AG09319 (cell line): ENCODE measurements at regions not wholly inside any gene's neighbourhood (a gene's known extent, or its start where the extent isn't known, plus 50 kb on each side); places are given as distances from the start of the nearest gene placed in this dataset.

Experiments
- DNase-seq: peaks from one replicate; pipeline ENCODE4 v3.0.0-alpha.2; 2010; ENCODE audit warnings: low read depth; ENCODE audit errors: extremely low read depth
- TF ChIP-seq, protein P1 (sequence below): IDR thresholded peaks from 2 replicates; pipeline ENCODE4 v1.5.1; 2011; ENCODE audit warnings: low read depth, mild to moderate bottlenecking, inconsistent platforms, low read length, moderate library complexity

DNA sequence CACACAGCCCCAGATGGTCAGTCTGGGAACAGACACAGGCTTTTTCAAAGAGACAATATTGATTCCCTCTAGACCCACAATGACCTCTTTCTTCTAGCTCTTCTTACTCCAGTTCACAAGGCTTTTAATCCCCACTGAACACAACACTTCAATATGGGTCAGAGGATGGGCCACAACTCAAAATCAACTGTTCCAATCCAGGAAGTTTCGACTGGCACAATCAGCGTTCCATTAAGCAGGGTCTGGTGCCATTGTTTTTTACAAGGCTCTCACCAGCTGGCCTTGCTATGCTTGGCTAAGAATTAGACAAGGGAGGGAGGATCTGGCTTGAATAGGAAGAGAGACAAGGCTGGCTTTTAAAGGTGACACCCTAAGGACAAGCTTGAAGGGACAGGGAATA lies 199.4 kb upstream of the SLC24A2 start:
- TF ChIP-seq, protein P1, sequence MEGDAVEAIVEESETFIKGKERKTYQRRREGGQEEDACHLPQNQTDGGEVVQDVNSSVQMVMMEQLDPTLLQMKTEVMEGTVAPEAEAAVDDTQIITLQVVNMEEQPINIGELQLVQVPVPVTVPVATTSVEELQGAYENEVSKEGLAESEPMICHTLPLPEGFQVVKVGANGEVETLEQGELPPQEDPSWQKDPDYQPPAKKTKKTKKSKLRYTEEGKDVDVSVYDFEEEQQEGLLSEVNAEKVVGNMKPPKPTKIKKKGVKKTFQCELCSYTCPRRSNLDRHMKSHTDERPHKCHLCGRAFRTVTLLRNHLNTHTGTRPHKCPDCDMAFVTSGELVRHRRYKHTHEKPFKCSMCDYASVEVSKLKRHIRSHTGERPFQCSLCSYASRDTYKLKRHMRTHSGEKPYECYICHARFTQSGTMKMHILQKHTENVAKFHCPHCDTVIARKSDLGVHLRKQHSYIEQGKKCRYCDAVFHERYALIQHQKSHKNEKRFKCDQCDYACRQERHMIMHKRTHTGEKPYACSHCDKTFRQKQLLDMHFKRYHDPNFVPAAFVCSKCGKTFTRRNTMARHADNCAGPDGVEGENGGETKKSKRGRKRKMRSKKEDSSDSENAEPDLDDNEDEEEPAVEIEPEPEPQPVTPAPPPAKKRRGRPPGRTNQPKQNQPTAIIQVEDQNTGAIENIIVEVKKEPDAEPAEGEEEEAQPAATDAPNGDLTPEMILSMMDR: no peak
- DNase-seq: no peak

DNA sequence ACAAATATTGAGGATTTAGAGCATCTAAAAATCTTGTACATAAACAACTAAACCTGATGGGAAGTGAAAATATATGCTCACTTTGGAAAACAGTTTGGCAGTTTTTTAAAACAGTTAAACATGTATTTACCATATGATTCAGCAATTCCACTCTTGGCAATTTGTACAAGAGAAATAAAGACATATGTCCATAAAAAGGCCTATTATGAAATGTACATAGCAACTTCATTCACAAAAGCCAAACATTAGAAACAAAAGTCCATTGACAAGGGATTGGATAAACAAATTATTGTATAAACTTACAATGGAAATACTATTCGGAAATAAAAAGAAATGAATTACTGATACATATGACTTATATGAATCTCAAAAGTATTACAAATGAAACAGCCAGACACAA lies 196.2 kb upstream of the SLC24A2 start:
- TF ChIP-seq, protein P1: no peak

DNA sequence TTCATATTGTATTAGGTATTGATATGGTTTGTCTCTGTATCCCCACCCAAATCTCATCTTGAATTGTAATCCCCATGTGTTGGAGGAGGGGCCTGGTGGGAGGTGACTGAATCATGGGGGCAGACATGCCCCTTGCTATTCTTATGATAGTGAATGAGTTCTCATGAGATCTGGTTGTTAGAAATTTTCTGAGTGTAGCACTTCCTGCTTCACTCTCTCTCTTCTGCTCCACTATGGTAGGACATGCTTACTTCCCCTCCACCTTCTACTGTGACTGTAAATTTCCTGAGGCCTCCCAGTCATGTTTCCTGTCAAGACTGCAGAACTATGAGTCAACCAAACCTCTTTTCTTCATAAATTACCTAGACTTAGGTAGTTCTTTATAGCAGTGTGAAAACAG lies 187.4 kb upstream of the SLC24A2 start:
- DNase-seq: no peak
- TF ChIP-seq, protein P1: no peak

More for the DNA sequence above, 196.2 kb upstream of the SLC24A2 start:
- DNase-seq: no peak

DNA sequence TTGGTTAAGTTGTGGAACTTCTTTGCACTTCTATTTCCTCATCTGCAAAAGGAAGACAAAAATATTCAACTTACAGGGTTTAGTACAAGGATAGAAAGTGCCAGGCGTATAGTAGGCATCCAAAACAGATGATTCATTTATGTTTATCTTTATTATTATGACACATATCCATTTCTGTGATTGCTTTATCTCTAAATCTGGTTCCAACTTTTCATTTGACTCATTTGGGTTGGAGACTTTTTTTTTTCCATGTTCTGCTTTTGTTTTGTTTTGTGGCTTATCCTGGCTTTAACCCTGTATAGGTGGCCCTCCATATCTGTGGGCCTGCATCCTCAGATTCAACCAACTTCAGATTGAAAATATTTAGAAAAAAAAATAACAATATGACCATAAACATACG lies 186.7 kb upstream of the SLC24A2 start:
- no peak for DNase-seq
- TF ChIP-seq, protein P1: no peak

DNA sequence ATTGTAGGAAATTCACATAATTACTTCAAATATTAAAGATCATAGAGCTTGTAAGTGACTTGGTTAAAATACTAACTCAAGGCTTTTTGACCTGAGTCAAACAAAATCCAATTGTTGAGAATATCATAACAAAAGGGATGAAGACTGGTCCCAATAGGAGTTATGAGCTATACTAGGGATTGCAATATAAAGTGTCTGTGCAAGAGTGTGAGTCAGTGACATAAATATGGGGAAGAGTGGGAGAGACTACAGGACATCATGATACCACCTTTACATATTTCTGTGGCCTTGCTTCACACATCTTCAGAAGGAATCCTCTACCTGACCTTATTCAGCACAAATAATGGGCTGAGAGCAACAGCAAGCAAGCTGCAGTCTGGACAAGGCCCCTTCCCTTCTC lies 180.9 kb upstream of the SLC24A2 start:
- TF ChIP-seq, protein P1: no peak
- no peak for DNase-seq

DNA sequence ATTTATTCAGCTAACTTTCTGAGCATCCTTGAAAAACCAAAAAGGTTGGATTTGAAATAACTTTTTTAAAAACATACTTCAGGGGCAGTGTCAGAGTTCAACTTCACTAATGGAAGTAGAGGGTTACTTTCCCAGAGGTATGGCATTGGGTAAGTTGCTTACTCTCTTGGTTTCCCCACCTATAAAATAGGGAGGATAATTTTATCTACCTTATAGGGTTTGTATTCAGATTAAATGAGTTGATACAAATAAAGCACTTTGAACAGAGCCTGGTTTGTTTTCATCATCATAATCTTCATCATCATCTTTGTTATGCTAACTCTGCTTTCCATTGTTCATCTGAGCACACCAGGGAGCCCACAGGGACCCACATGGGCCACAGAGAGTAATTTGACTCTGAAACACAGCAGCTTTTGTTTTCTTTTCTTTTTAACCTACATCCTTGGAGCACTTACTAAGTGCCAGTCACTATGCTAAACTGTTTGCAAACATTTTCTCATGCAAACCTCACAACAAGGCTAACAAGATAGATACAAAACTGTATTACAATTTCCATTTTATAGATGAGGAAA lies 179.1 kb upstream of the SLC24A2 start:
- DNase-seq: no peak
- TF ChIP-seq, protein P1: no peak

DNA sequence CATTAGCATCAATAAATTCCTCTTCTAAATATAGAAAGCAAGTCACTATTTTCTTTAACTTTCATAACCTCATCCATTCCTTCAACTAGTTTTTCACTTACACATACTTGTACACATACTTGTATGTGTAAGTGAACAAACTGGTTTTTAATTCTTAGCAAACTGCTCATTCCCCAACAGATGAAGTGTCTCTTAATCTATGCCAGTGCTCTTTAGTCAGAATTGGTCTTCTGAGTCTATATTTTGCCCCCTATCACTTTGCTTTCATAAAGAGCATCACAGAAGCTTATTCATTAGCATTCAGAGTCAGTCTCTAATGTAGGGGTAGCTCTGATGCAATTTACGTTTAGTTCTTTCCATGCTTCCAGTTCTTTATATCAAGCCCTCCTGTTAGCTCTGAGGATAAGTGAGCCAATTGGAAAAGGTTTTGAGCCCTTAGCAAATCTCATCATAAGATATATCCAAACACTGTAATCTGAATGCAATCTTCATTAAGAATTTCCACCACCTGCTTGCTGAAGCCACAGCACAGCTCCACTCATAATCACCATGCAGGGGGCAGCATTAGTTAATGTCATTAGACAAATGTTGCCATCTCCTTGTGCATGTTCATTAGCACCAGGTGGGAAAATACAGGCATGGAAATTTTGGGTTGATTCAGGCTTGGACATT lies 178.5 kb upstream of the SLC24A2 start:
- DNase-seq: no peak
- TF ChIP-seq, protein P1: no peak
